Liver (tissue), 8 donors: ENCODE measurements at regions not wholly inside any gene's neighbourhood (a gene's known extent, or its start where the extent isn't known, plus 50 kb on each side); places are given as distances from the start of the nearest gene placed in this dataset.

ENCODE experiments used
- DNase-seq: peaks from one replicate; pipeline ENCODE4 v3.0.0-alpha.2; 2017; ENCODE audit warnings: low spot score
- H3K27ac ChIP-seq, 2 donors: one replicate each; pipeline ENCODE4 v1.7.0; 2013; ENCODE audit warnings: inconsistent platforms in 2 of 2, low read length in 2 of 2, control low read depth in 1 of 2, low read depth in 1 of 2, mild to moderate bottlenecking in 1 of 2
- H3K27me3 ChIP-seq, 4 donors: one replicate each; pipeline versions ENCODE4 v1.6.1 to v1.7.0; 2013; ENCODE audit warnings: low read length in 3 of 4, inconsistent platforms in 1 of 4, mild to moderate bottlenecking in 1 of 4, moderate library complexity in 1 of 4; ENCODE audit not compliant: control insufficient read depth in 4 of 4, insufficient read depth in 4 of 4
- H3K36me3 ChIP-seq, 4 donors: one replicate each; pipeline versions ENCODE4 v1.6.1 to v1.7.0; 2013; ENCODE audit warnings: low read length in 3 of 4, mild to moderate bottlenecking in 3 of 4, low read depth in 1 of 4, moderate library complexity in 1 of 4; ENCODE audit not compliant: control insufficient read depth in 4 of 4, insufficient read depth in 3 of 4
- H3K4me1 ChIP-seq, 4 donors: one replicate each; pipeline versions ENCODE4 v1.6.1 to v1.7.0; 2013; ENCODE audit warnings: low read length in 3 of 4, mild to moderate bottlenecking in 3 of 4, moderate library complexity in 1 of 4; ENCODE audit not compliant: control insufficient read depth in 4 of 4, insufficient read depth in 4 of 4
- H3K4me3 ChIP-seq, 3 donors: one replicate each; pipeline versions ENCODE4 v1.6.1 to v1.7.0; 2013; ENCODE audit warnings: low read length in 3 of 3, control low read depth in 1 of 3, low read depth in 1 of 3, mild to moderate bottlenecking in 1 of 3
- H3K9ac ChIP-seq, 2 donors: one replicate each; pipeline ENCODE4 v1.7.0; 2013; ENCODE audit warnings: low read length in 2 of 2, mild to moderate bottlenecking in 2 of 2, moderate library complexity in 2 of 2, control low read depth in 1 of 2, low read depth in 1 of 2
- H3K9me3 ChIP-seq, 4 donors: one replicate each; pipeline versions ENCODE4 v1.6.1 to v1.7.0; 2013; ENCODE audit warnings: low read length in 3 of 4; ENCODE audit not compliant: control insufficient read depth in 4 of 4
- ATF3 ChIP-seq: IDR thresholded peaks from 2 replicates; pipeline ENCODE4 v1.6.1; 2016; ENCODE audit warnings: antibody characterized with exemption
- CTCF ChIP-seq: fragments of 150-350 bp; IDR thresholded peaks from 2 replicates; pipeline ENCODE4 v1.5.1; 2017; ENCODE audit warnings: improper control_type of control experiment, low read depth, low read length; ENCODE audit not compliant: missing input control
- EGR1 ChIP-seq, 2 donors: IDR thresholded peaks; 2 replicates each; pipeline ENCODE4 v1.6.1; 2016 to 2018; ENCODE audit warnings: antibody characterized with exemption in 2 of 2, low read depth in 2 of 2
- FOXA1 ChIP-seq: IDR thresholded peaks from 2 replicates; pipeline ENCODE4 v1.6.1; 2016; ENCODE audit warnings: antibody characterized with exemption
- FOXA2 ChIP-seq: IDR thresholded peaks from 2 replicates; pipeline ENCODE4 v1.6.1; 2016; ENCODE audit warnings: antibody characterized with exemption
- GABPA ChIP-seq, 2 donors: IDR thresholded peaks in 1 of 2; conservative IDR thresholded peaks in 1 of 2; 2 replicates each; pipeline ENCODE4 v1.6.1; 2016; ENCODE audit warnings: antibody characterized with exemption in 2 of 2, mild to moderate bottlenecking in 1 of 2, moderate library complexity in 1 of 2
- HNF4A ChIP-seq, 2 donors: conservative IDR thresholded peaks; 2 replicates each; pipeline ENCODE4 v1.6.1; 2016; ENCODE audit warnings: antibody characterized with exemption in 2 of 2, mild to moderate bottlenecking in 2 of 2
- HNF4G ChIP-seq: IDR thresholded peaks from 2 replicates; pipeline ENCODE4 v1.6.1; 2016; ENCODE audit warnings: antibody characterized with exemption
- JUND ChIP-seq, 2 donors: IDR thresholded peaks; 2 replicates each; pipeline ENCODE4 v1.6.1; 2016; ENCODE audit warnings: antibody characterized with exemption in 2 of 2
- MAX ChIP-seq: IDR thresholded peaks from 2 replicates; pipeline ENCODE4 v1.6.1; 2016; ENCODE audit warnings: antibody characterized with exemption
- NR2F2 ChIP-seq: IDR thresholded peaks from 2 replicates; pipeline ENCODE4 v1.6.1; 2016; ENCODE audit warnings: antibody characterized with exemption
- RAD21 ChIP-seq, 2 donors: IDR thresholded peaks; 2 replicates each; pipeline ENCODE4 v1.6.1; 2016; ENCODE audit warnings: antibody characterized with exemption in 2 of 2, mild to moderate bottlenecking in 2 of 2
- RXRA ChIP-seq, 2 donors: IDR thresholded peaks; 2 replicates each; pipeline ENCODE4 v1.6.1; 2017 to 2018; ENCODE audit warnings: antibody characterized with exemption in 2 of 2, mild to moderate bottlenecking in 1 of 2
- SP1 ChIP-seq: IDR thresholded peaks from 2 replicates; pipeline ENCODE4 v1.6.1; 2018; ENCODE audit warnings: antibody characterized with exemption, mild to moderate bottlenecking
- TAF1 ChIP-seq: conservative IDR thresholded peaks from 2 replicates; pipeline ENCODE4 v1.6.1; 2016; ENCODE audit warnings: antibody characterized with exemption, mild to moderate bottlenecking
- YY1 ChIP-seq: IDR thresholded peaks from 2 replicates; pipeline ENCODE4 v1.6.1; 2016; ENCODE audit warnings: antibody characterized with exemption, mild to moderate bottlenecking
- WGBS: extraction: QIAGEN DNeasy Blood & Tissue Kit; methylation state at CpG from one replicate; pipeline ENCODE4 v1.1.7; 2013; 5-methylcytosine and 5-hydroxymethylcytosine counted together
- TF ChIP-seq, protein P1 (sequence below): IDR thresholded peaks from 2 replicates; pipeline ENCODE4 v1.6.1; 2016; ENCODE audit warnings: antibody characterized with exemption
- TF ChIP-seq, protein P2 (sequence below): IDR thresholded peaks from 2 replicates; pipeline ENCODE4 v1.6.1; 2016; ENCODE audit warnings: antibody characterized with exemption, mild to moderate bottlenecking
- donor health status: healthy.
- donor health status: healthy.
- donor health status: healthy.
- donor health status: healthy.
- donor health status: healthy.

DNA sequence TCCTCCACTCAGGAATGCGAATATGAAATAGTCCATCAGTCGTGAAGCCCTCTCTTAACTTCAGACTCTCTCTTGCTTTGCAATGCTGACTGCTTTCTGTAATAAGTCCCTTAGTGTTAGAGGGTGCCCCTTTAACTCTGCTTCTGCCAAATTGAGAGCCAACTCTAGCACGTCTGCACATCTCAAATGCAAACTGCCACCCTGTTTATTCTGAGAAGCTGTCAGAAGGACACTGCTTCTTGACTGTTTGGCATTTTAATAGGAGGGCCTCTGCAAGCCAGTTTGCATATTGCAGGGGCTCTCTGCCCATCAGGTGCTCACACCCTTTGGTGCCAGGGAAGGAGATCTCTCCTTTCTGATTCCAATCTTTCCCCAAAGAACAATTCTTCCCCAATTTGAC, 589.8 kb upstream of the CDH4 start:
- WGBS: 52% methylated on average over 3 of the region's 3 CpGs

More for the DNA sequence above, 589.8 kb upstream of the CDH4 start:
- H3K4me1 ChIP-seq: no peaks in the 10 kb centered on the region
- H3K27ac ChIP-seq: no peak overlapping the region
- no peak overlapping the region for H3K9ac ChIP-seq
- H3K36me3 ChIP-seq: no peaks in the 10 kb centered on the region
- no peak for DNase-seq
- no peaks in the 10 kb centered on the region for H3K9me3 ChIP-seq
- no peak overlapping the region for H3K4me3 ChIP-seq
- no peak for TF ChIP-seq YY1
- TF ChIP-seq MAX: no peak
- TF ChIP-seq RXRA (IDR thresholded peaks at IDR 0.05): no peak
- TF ChIP-seq SP1: no peak
- TF ChIP-seq JUND (IDR thresholded peaks at IDR 0.05): no peak
- TF ChIP-seq, protein P1, sequence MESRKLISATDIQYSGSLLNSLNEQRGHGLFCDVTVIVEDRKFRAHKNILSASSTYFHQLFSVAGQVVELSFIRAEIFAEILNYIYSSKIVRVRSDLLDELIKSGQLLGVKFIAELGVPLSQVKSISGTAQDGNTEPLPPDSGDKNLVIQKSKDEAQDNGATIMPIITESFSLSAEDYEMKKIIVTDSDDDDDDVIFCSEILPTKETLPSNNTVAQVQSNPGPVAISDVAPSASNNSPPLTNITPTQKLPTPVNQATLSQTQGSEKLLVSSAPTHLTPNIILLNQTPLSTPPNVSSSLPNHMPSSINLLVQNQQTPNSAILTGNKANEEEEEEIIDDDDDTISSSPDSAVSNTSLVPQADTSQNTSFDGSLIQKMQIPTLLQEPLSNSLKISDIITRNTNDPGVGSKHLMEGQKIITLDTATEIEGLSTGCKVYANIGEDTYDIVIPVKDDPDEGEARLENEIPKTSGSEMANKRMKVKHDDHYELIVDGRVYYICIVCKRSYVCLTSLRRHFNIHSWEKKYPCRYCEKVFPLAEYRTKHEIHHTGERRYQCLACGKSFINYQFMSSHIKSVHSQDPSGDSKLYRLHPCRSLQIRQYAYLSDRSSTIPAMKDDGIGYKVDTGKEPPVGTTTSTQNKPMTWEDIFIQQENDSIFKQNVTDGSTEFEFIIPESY: no peak
- TF ChIP-seq NR2F2: no peak
- TF ChIP-seq RAD21 (IDR thresholded peaks at IDR 0.05): no peak
- TF ChIP-seq ATF3: no peak
- TF ChIP-seq, protein P2, sequence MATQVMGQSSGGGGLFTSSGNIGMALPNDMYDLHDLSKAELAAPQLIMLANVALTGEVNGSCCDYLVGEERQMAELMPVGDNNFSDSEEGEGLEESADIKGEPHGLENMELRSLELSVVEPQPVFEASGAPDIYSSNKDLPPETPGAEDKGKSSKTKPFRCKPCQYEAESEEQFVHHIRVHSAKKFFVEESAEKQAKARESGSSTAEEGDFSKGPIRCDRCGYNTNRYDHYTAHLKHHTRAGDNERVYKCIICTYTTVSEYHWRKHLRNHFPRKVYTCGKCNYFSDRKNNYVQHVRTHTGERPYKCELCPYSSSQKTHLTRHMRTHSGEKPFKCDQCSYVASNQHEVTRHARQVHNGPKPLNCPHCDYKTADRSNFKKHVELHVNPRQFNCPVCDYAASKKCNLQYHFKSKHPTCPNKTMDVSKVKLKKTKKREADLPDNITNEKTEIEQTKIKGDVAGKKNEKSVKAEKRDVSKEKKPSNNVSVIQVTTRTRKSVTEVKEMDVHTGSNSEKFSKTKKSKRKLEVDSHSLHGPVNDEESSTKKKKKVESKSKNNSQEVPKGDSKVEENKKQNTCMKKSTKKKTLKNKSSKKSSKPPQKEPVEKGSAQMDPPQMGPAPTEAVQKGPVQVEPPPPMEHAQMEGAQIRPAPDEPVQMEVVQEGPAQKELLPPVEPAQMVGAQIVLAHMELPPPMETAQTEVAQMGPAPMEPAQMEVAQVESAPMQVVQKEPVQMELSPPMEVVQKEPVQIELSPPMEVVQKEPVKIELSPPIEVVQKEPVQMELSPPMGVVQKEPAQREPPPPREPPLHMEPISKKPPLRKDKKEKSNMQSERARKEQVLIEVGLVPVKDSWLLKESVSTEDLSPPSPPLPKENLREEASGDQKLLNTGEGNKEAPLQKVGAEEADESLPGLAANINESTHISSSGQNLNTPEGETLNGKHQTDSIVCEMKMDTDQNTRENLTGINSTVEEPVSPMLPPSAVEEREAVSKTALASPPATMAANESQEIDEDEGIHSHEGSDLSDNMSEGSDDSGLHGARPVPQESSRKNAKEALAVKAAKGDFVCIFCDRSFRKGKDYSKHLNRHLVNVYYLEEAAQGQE: no peak
- no peak for TF ChIP-seq CTCF
- no peak for TF ChIP-seq TAF1
- TF ChIP-seq EGR1 (IDR thresholded peaks at IDR 0.05; ENCODE audit: low read depth in 2 of 2): no peak
- TF ChIP-seq FOXA2: no peak
- TF ChIP-seq HNF4G: no peak
- no peak for TF ChIP-seq FOXA1
- TF ChIP-seq HNF4A (conservative IDR thresholded peaks at IDR 0.05): no peak
- TF ChIP-seq GABPA (IDR thresholded peaks at IDR 0.05 in 1 of 2, conservative IDR thresholded peaks at IDR 0.05 in 1 of 2): no peak
- peaks cover 0 to 2% (median 1%) of the 10 kb centered on the region in 4 donors for H3K27me3 ChIP-seq
